Ovary (tissue), 3 donors: ENCODE measurements at regions not wholly inside any gene's neighbourhood (a gene's known extent, or its start where the extent isn't known, plus 50 kb on each side); places are given as distances from the start of the nearest gene placed in this dataset.

ENCODE experiments used
- CTCF ChIP-seq, 3 donors: fragments of 450-650 bp in 2 of 3; fragments of 200-600 bp in 1 of 3; IDR thresholded peaks; one replicate each; pipeline versions ENCODE4 v1.5.1 to v1.8.0; 2016 to 2022; ENCODE audit warnings: antibody characterized with exemption in 3 of 3, mild to moderate bottlenecking in 1 of 3
- EP300 ChIP-seq: sonication (generic); formaldehyde crosslinking; IDR thresholded peaks from one replicate; pipeline ENCODE4 v1.6.1; 2017; ENCODE audit warnings: antibody characterized with exemption
- POLR2A ChIP-seq: fragments of 450-650 bp; IDR thresholded peaks from one replicate; pipeline ENCODE4 v1.6.1; 2017; ENCODE audit warnings: antibody characterized with exemption, mild to moderate bottlenecking, moderate library complexity
- donor health status: DM: no; HTN: no; CAD: no.

DNA sequence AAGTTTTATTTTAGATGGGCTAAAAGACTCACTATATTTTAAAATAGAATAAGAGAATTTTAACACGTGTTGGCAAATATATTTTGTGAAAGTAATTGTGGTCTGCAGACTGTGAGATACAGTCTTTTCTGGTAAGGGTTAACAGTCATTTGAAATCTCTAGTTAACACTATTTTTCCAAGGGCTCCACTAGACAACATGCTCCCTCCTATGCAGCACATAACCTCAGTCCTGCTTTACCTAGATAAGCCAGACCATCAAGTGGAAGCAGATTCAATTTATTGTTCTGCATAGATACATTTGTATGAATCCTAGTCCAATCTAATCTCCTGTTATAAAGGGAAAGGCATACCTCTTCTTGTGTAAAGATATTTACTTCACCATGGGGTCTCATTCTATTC, 133.2 kb upstream of the CT83 start:
- TF ChIP-seq CTCF (IDR thresholded peaks at IDR 0.05) (no peak), POLR2A (no peak), EP300 (no peak)
